ENCODE measurements at regions not wholly inside any gene's neighbourhood (a gene's known extent, or its start where the extent isn't known, plus 50 kb on each side); places are given as distances from the start of the nearest gene placed in this dataset.

- no peak for TF ChIP-seq CTCF (IDR thresholded peaks at IDR 0.05)
- TF ChIP-seq EP300 (IDR thresholded peaks at IDR 0.05), result no peak
- no peak for TF ChIP-seq POLR2A (IDR thresholded peaks at IDR 0.05)
Measured at GRCh38 chr15:95363646-95364045, 966.9 kb upstream of the NR2F2 start.

All from suprapubic skin (tissue), 3 donors.